Stomach (tissue), 4 donors: ENCODE measurements at regions not wholly inside any gene's neighbourhood (a gene's known extent, or its start where the extent isn't known, plus 50 kb on each side); places are given as distances from the start of the nearest gene placed in this dataset.

Experiments used
- EP300 ChIP-seq: sonication (generic); formaldehyde crosslinking; IDR thresholded peaks from one replicate; pipeline ENCODE4 v1.6.1; 2017; ENCODE audit warnings: antibody characterized with exemption
- POLR2A ChIP-seq, 4 donors: fragments of 450-650 bp; IDR thresholded peaks; one replicate each; pipeline ENCODE4 v1.6.1; 2016; ENCODE audit warnings: antibody characterized with exemption in 4 of 4, control low read depth in 2 of 4, mild to moderate bottlenecking in 1 of 4, moderate library complexity in 1 of 4
- TF ChIP-seq, protein P1 (sequence below), 7 experiments: fragments of 450-650 bp in 4 of 7; fragments of 200-600 bp in 3 of 7; sonication (generic) in 3 of 7; IDR thresholded peaks; one replicate each; pipeline ENCODE4 v1.5.1; 2016 to 2019; ENCODE audit warnings: antibody characterized with exemption in 7 of 7, control low read depth in 2 of 7, mild to moderate bottlenecking in 1 of 7

DNA sequence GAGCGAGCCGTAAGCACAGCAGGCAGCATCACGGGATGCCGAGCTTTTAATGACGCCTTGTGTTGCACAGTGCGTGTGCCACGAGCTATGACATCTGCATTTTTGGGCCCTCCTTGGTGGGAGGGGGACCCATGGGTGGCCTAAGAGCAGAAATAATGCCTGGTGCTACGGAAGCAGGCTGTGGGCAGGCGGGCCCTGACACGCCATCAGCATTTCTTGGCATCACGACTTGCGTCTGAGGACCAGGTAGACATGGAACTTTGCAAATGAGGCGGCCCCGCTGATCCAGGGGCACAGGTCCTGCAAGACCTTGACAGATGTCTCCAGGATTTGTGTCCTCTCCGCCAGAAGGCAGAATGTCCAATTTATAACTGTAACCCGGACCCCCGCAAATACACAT is 117.8 kb upstream of the RNF32 start:
- TF ChIP-seq, protein P1, sequence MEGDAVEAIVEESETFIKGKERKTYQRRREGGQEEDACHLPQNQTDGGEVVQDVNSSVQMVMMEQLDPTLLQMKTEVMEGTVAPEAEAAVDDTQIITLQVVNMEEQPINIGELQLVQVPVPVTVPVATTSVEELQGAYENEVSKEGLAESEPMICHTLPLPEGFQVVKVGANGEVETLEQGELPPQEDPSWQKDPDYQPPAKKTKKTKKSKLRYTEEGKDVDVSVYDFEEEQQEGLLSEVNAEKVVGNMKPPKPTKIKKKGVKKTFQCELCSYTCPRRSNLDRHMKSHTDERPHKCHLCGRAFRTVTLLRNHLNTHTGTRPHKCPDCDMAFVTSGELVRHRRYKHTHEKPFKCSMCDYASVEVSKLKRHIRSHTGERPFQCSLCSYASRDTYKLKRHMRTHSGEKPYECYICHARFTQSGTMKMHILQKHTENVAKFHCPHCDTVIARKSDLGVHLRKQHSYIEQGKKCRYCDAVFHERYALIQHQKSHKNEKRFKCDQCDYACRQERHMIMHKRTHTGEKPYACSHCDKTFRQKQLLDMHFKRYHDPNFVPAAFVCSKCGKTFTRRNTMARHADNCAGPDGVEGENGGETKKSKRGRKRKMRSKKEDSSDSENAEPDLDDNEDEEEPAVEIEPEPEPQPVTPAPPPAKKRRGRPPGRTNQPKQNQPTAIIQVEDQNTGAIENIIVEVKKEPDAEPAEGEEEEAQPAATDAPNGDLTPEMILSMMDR (IDR thresholded peaks at IDR 0.05), result no peak
- TF ChIP-seq POLR2A (IDR thresholded peaks at IDR 0.05) (no peak), EP300 (no peak)
